GM18508 (cell line): ENCODE measurements at regions not wholly inside any gene's neighbourhood (a gene's known extent, or its start where the extent isn't known, plus 50 kb on each side); places are given as distances from the start of the nearest gene placed in this dataset.
A peak's percentile ranks its signal among the peaks of the same experiment; 100 is the strongest.

ENCODE experiments used
- ATAC-seq: cut with Tn5 transposase; IDR thresholded peaks from one replicate; pipeline ENCODE4 v1.9.1; 2021; ENCODE audit warnings: moderate number of reproducible peaks; ENCODE audit not compliant: insufficient read depth, unreplicated experiment

DNA sequence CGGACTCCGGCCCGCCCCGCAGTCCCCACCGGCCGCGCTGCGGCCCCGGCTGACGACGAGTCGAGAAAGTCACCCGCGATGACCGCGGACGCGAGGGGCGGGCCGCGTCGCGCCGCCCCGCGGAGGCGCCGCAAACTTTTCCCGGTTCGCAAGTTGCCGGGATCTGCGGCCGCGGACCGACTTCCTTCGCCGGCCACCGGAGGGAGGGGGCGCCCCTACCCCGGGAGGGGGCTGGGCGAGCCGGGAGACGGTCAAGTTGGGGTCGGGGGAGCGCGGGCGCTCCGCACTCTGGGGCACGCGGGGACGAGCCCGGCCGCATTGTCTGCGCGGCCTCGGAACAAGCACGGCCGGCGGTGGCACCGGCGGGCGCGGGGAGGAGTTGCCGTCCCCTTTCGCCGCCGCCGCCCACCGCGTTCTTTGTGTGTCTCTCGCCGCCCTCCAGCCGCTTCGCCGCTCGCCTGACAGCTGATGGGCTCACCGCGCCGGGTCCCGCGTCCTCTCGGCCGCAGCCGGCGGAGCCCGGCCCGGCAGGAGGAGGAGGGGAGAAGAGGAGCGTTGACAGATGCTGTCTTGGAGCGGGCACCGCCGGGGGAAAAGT, 131.6 kb downstream of the OGFRL1 start:
- ATAC-seq = peak; percentile 11

DNA sequence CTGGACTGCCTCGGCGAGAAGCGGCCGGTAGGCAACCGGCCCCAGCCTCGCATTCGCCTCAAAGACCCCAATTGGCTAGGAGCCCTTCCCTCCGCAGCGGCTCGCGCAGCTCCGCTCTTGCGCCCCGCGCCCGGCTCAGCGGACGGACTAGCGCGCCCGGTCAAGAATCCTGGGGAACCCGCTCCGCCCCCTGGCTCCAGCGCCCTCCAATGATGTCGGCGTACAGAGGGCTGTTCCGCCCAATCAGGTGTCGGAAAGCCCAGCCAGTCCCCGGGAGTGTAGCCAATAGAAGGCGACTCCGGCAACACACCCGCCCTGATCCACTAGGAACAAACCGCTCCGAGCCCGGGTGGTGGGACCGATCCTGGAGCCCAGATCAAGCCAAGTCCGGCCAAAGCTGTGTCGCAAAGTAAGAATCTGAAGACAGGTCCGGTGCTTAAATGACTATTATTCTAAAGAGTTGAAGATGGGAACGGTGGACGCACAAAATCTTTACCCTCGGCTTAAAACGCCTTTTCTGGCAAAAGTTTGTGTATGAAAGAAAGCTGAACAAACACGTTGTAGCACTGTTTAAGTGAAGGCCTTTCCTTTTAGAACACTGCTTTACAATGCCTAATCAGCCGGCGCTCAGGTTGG, 132.2 kb downstream of the OGFRL1 start:
- peak; percentile 95 for ATAC-seq

GRCh38 chr6:71421611-71422010, 133.0 kb downstream of the OGFRL1 start:
- no peak for ATAC-seq

GRCh38 chr6:71430018-71430417, 141.4 kb downstream of the OGFRL1 start:
- ATAC-seq = no peak

- no peak for ATAC-seq
Observed at GRCh38 chr6:71433441-71433840, 144.8 kb downstream of the OGFRL1 start.

- no peak for ATAC-seq
Observed at GRCh38 chr6:71444222-71444621, 155.6 kb downstream of the OGFRL1 start.

DNA sequence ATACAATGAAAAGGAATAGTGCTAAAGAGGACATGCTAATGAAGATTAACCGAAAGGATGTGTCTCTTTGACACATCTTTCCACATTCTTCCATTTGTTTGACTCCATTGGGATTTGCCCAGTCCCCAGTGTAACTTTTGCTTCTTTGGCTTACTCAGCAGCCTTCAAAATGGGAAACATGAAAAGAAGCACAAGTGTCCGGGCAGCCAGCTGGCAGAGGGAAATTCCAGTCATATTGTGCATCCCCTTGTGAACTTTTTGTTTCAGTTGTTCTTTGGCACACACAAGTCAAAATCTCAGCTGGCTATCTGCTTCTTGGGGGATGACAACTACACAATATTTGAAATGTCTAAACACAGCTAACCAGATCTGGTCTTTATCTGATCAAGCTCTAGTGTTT, 157.4 kb downstream of the OGFRL1 start:
- ATAC-seq = no peak

- no peak for ATAC-seq
Observed at GRCh38 chr6:71446470-71446869, 157.9 kb downstream of the OGFRL1 start.

- ATAC-seq = no peak
Observed at GRCh38 chr6:71452697-71453370, 164.2 kb downstream of the OGFRL1 start.

- ATAC-seq = no peak
Observed at GRCh38 chr6:71453371-71453706, 164.7 kb downstream of the OGFRL1 start.

- no peak for ATAC-seq
Observed at GRCh38 chr6:71454056-71454455, 165.4 kb downstream of the OGFRL1 start.

- no peak for ATAC-seq
Observed at GRCh38 chr6:71457929-71458328, 169.3 kb downstream of the OGFRL1 start.

DNA sequence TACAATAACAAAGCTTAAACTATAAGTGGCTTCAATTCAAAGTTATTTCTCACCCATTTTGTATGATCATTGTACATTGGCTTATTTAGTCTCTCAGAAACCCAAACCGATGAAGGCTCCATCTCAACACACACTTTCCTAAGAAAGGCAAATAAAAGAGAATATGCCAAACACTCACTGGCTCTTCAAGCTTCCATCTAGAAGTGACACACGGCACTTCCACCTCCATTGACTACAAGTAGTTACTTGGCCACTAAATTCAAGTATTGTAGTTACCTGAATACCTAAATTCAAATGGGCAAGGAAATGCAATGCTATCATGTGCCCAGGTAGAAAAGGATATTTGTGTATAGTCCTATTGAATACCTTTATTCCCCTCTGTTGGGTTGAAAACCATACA, 170.6 kb downstream of the OGFRL1 start:
- no peak for ATAC-seq

DNA sequence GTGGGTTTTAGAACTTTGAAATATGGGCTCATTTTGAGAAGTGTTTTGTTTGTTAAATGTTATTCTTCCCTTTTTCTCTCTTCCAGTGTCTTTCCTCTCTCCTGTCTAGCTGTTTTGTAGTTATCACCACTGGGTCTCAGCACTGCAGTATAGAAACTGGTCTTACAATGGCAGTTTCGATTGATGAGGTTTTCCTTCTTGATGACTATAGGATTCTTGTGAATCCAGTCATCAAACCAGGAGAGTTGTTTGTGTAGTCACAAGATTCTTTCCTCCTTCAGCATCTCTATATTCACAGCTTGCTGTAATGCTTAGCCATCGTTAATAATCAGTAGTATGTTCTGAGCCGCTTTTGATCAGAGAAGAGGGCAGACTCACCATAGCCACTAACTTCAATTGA, 172.3 kb downstream of the OGFRL1 start:
- no peak for ATAC-seq

GRCh38 chr6:71463061-71463460, 174.4 kb downstream of the OGFRL1 start:
- ATAC-seq = no peak

DNA sequence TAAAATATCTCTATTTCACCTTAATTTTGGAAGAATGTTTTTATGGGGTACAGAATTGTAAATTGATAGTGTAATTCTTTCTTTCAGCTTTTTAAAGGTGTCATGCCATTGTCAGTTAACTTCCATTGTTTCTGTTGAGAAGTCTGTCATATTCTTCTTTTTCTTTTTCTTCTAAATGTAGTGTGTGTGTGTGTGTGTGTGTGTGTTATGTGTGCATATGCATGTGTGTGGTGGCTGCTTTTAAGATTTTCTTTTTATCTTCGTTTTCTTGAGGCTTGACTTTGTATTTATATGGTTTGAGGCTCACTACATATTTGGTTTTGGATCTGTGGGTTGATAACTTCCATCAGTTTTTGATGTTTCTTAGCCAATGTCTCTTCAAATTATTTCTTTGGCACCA, 176.5 kb downstream of the OGFRL1 start:
- ATAC-seq = no peak

DNA sequence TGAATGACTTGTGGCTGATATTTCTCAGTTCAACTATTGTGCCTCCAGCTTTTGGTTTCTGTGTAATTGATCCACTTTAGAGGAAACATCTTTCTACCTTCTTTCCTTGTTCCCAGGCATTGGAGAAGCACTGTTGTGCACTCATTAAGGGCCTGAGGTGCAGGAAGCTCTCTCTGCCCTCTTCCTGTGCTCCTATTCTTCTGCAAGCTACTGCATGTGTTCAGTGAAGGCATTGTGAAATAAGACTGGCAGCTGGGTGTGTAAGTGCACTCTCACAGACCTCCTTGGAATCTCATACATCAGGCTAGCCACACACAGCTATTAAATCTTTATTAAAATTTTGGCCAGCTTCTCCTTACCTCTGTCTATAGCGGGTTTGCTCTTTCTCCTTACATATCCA, 177.8 kb downstream of the OGFRL1 start:
- no peak for ATAC-seq

GRCh38 chr6:71468038-71468437, 179.4 kb downstream of the OGFRL1 start:
- ATAC-seq = no peak

GRCh38 chr6:71468841-71469700, 180.5 kb downstream of the OGFRL1 start:
- ATAC-seq = no peak

DNA sequence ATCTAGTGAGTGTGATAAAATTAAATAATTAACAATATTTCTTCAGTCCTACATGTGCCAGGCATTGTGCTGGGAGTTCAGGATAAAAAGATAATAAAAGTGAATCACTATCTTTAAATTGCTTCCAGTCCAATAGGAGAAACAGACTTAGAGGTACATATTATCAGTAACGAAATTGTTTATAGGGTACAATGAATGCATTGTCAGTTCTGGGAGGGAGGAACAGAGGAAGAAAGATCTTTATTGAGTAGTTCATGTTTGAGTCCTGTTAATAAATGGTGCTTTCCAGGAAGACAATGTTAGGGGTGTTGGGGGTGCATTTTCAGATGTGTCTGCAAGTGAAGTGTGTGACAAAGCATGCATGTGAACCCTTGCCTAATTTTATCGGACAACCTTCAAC, 183.1 kb downstream of the OGFRL1 start:
- no peak for ATAC-seq

DNA sequence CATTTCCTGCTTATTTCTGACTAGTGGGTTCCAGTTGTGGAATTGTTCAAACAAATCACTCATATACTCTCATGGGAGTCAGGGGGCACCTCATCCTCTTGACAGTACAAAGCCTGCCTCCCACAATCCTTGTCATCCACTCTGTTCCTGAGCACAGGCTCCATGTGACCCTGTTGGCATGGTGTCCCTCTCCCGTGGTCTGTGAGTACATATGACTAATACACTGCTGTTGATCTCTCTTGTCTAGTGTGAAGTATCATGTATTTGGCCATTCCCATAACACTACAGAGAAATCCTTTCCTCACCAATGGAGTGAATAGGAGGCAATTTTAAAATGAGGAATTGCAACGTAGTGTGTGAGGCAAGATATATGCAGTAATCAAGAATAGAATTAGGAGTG, 185.3 kb downstream of the OGFRL1 start:
- ATAC-seq = no peak
